NCI-H128 (cell line): ENCODE measurements at regions not wholly inside any gene's neighbourhood (a gene's known extent, or its start where the extent isn't known, plus 50 kb on each side); places are given as distances from the start of the nearest gene placed in this dataset.

Experiments used
- DNase-seq: peaks from one replicate; lab custom pipeline; 2025; ENCODE audit not compliant: unreplicated experiment; lab: John Stamatoyannopoulos, UW

DNA sequence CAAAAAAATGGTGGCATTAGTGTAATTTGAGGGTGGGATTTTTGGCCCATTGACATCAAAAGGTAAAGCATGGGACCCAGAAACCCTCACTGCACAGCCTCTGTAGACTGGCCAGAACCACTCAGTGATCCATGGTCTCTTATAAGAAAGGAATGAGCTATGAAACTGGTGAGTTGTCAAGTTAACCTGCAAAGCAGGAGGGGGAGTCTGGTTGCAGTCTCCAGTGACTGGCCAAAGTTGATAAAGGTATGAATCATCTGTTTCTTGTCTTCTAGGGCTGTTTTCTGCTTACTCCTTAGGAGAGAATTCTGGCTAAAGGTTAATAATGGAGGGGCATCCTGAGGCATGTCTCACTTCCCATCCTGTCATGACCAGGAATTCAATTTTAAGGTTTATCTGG lies 325.2 kb downstream of the TLR4 start:
- DNase-seq = no peak

DNA sequence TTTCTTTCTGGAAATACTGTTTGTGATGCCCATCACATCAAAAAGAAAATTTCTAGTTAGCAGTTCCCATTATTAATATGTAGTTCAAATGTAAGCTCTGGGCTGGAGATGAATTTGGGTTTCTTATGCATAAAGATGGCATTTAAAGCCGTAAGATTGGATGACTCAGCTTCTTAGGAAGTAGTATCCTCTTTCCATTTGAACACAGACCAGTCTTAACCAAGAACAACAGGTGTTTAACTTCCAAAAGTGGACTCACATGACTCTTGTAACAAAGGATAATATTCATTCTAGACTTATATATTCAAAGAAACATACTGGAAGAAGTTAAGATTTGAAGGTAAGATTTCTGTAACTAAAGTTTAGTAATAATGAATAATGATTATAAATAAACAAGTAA lies 330.5 kb downstream of the TLR4 start:
- no peak for DNase-seq

GRCh38 chr9:118038713-118039112 lies 334.5 kb downstream of the TLR4 start:
- DNase-seq = no peak

DNA sequence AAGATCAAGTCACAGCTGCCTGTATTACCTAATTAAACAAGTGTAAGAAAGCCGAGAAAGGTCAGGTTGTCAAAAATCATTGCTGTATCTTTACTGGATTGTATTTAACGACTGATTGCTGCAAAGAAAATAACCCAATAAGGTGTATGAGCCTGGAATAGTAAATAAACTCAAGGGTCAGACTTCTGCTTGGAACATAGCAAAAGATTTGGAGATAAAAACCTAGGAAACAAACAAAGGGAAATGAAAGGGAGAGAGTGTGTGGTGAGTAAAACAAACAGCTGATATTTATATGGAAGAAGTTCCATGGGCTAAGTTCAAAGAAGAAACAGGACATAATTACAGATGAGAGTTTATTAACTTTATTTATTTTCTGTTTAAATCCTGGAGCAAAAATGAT lies 354.0 kb downstream of the TLR4 start:
- no peak for DNase-seq

GRCh38 chr9:118059484-118060278 lies 355.5 kb downstream of the TLR4 start:
- no peak for DNase-seq

DNA sequence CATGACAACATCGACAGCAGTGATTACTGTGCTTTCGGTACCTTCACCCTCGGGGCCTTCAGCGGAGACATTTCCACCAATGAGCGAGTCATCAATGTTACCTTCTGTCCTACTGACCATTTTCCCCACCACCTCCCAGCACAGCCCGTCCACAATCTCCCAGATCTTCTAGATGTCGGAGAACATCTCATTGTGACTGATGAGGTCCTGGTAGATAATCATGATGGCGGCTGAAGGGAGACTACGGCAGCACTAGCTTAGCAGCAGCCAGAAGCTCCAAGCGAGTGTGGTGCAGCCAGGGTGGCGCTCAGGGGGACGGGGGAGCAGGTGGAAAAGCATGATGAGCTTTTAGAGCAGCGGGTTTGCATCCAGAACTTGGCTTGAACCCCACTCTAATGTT lies 379.0 kb downstream of the TLR4 start:
- no peak for DNase-seq

DNA sequence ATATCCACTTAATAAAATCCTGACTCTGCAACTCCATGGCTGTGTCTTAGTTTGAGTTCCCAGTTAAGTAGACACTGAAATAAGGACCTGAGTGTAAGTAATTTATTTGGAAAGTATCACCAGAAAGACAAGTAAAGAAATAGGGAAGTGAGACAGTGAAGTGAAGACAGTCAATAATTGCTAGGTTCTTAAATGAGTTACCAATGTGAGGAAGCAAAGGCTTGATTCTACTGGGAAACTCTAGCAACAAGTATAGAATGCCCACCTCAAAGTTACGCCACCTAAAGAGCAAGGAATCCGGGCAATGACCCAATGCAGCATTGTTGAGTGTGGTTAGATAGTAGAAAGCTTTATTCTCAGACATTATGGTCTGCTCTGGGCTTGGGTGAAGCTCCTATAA lies 383.9 kb downstream of the TLR4 start:
- DNase-seq = no peak

- no peak for DNase-seq
Measured at GRCh38 chr9:118091226-118091625, 387.0 kb downstream of the TLR4 start.

- no peak for DNase-seq
Measured at GRCh38 chr9:118091711-118092500, 387.7 kb downstream of the TLR4 start.

DNA sequence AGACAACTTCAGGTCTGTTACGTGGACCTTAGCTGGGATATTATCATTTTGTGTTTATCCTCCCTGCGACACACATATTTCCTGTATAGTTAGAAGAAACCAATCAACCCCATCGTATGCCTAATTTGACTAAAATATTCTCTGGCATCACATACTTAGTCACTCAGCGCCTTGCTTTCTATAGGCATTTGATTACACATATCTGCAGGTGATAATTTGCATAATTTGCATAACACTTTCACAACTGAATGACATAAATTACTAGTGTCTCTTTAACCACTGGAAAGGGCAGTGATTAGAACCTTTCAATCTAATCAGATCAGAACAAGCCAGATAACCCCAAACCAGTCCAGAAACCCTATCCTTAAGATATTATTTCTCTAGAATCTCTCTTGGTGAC lies 390.2 kb downstream of the TLR4 start:
- DNase-seq = no peak

- no peak for DNase-seq
Measured at GRCh38 chr9:118100529-118101419, 396.6 kb downstream of the TLR4 start.

DNA sequence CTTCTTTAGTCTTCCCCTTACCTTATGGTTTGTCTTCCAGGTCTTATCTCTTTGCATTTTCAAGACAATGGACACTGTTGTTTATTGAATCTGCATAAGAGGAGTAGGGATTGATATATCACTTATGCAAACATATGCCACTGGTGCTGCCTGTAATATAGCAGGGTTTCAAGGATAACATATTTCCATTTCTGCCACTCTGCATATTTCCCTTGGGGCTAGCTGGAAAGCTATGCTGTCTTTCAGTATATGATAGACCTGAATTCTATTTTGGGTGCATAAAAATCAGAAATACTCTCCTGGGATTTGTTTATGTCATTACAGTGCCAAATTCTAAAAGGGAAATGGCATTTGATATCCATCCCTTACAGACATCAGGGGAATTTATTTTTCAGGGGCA lies 400.2 kb downstream of the TLR4 start:
- DNase-seq = no peak

DNA sequence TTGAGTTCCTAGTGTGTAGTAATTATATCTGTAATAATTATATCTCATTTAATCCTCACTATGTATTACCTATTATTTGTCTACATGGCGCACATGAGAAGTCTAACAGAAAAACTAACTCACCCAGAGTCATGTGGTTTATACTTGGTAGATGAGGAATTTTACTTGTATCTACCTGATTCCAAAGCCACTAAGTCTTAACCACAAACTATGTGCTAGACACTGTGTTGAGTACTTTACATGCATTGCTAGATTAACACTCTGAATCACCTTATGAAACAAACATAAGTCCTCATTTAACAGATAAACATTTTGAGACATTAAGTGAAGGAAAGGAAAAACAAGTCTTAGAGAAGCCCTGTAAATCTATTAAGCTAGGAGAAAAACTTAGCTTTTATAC lies 404.8 kb downstream of the TLR4 start:
- no peak for DNase-seq

DNA sequence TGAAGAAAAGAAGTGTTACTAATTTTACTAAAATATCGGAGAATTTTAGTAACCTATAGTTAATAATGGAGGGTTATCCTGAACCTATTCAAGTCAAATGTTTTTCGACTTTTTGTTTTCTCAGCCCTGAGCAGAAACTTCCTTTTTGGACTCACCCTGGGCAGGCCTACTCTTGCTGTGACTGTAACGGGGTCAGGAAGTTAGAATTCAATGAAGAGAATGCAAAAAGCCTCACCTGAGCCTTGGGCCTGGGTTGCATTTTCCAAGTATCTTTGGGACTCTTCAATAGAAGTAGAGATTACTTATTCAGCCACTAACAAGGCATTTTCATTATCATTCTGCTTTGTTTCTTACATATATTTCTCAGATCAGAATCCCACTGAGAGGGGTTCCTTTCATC lies 405.3 kb downstream of the TLR4 start:
- DNase-seq = no peak

- DNase-seq = no peak
Measured at GRCh38 chr9:118121361-118121760, 417.2 kb downstream of the TLR4 start.

- no peak for DNase-seq
Measured at GRCh38 chr9:118128313-118128712, 424.1 kb downstream of the TLR4 start.

DNA sequence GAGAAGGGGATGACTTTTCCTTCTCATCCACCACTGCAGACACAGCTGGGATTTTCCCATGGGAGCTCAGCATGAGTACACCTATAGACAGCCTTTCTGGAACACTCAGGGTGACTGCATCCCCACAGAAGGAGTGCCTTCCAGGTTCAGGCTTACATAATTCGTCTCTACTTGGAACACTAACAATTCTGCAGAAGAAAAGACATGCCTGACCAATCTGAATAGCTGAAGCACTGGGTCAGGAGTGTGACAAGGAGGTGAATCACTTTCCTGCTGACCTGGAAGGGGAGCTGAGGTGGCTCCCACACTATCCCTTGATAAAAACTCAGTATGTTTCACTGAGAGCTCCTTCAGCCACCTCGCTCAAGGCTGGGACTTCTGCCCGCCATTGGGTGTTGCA lies 425.3 kb downstream of the TLR4 start:
- no peak for DNase-seq

DNA sequence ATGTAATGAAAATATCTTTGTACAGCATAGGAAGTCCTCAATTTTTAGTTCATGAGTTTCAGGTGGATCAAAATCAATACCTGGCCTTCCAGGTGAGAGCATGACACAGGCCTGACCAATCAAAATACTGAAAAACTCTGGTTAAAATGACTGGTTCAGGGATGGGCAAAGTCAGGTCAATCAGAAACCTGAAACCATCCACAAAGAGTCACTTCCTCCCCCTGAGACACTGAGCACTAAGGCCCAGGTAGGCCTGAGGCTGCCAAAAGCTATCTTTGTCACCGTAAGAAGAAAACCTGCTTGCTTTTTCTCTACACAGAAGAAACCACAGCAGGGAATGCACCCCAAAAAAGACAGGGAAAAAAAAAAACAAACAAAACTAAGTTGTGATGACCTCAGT lies 444.8 kb downstream of the TLR4 start:
- no peak for DNase-seq

DNA sequence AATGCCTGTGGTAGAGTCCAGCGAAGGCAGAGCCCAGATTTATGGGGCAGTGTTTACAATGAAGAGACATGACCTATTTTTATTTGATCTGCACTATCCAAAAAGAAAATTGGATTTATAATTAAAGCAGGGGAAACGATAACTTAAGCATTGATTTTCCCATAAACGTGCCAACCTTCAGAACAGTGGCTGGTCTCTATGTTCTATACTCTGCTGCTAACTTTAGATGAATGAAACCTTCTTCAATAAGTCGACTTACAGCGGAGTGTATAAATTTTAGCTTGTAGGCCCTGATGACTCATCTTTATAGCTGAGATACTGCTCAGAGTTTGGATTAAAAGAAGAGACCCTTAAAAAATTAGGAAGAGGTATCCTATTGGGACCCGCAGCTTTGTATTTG lies 452.6 kb downstream of the TLR4 start:
- DNase-seq = no peak

- DNase-seq = no peak
Measured at GRCh38 chr9:118162716-118163115, 458.5 kb downstream of the TLR4 start.

DNA sequence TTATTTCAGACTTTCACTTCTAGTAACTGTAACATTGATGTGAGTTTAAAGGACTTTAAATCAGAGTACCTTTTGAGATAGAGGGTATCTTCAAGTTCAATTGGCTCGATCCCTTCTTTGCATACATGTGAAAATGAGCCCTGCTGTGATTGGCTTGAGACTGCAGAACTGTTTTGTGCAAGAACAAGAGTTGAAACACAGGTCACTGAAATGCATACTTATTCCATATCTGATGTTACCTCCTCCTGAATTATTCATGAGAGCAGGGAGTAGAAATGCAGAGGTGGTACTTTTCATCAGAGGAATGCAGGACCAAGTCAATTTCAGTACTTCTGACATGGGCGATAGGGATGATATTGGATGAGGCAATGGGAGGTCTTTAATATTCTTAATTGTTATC lies 459.5 kb downstream of the TLR4 start:
- no peak for DNase-seq

- no peak for DNase-seq
Measured at GRCh38 chr9:118165451-118165850, 461.2 kb downstream of the TLR4 start.
